ENCODE measurements at regions not wholly inside any gene's neighbourhood (a gene's known extent, or its start where the extent isn't known, plus 50 kb on each side); places are given as distances from the start of the nearest gene placed in this dataset.
"Not testable (repeated sequence)": the region's sequence is repeated elsewhere in the genome, so short reads cannot be mapped to it uniquely, and the experiment has no call there.

DNA sequence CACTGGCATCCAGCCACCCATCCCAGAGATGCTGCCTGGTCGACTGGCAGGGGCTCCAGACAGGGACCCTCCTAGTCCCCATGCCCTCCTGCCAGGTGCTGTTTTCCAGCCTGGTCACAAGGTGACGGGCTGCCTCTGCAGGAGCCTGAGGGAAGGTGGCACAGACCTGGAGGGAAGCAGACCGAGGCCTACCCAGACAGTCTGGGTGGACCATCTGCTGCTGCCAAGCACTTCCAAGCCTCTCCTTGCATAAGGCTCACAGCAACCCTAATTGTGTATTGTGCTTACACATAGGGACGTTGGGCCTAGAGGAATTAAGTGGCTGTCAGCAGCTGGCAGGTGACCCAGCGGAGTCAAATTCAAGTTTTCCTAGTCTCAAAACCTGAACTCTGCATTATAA lies 90.1 kb upstream of the KCNJ18 start:
- 83% methylated on average over 1 of the region's 5 CpGs for WGBS
- TF ChIP-seq EP300 (IDR thresholded peaks at IDR 0.05) (no peak), POLR2AphosphoS5 (IDR thresholded peaks at IDR 0.05) (no peak), POLR2A (IDR thresholded peaks at IDR 0.05) (no peak)
- TF ChIP-seq, protein P1, sequence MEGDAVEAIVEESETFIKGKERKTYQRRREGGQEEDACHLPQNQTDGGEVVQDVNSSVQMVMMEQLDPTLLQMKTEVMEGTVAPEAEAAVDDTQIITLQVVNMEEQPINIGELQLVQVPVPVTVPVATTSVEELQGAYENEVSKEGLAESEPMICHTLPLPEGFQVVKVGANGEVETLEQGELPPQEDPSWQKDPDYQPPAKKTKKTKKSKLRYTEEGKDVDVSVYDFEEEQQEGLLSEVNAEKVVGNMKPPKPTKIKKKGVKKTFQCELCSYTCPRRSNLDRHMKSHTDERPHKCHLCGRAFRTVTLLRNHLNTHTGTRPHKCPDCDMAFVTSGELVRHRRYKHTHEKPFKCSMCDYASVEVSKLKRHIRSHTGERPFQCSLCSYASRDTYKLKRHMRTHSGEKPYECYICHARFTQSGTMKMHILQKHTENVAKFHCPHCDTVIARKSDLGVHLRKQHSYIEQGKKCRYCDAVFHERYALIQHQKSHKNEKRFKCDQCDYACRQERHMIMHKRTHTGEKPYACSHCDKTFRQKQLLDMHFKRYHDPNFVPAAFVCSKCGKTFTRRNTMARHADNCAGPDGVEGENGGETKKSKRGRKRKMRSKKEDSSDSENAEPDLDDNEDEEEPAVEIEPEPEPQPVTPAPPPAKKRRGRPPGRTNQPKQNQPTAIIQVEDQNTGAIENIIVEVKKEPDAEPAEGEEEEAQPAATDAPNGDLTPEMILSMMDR (IDR thresholded peaks at IDR 0.05) = no peak

DNA sequence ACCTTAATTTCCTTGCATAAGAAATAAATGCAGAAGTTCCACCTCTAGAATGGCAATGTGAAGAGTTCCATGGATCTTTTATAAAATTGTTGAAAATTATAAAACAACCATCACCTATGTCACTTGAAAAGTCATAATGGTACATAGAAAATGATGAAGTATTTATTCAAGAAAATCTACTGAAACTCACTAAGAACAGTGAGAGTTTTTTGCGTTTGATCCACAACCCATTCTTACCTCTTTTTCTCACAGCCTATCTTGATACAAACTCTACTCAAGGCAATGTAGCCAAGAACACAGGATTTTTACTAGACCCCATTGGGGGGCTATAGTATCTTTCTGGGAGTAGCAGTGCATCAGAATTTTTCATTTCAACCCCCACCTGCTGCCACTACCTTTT lies 89.0 kb upstream of the KCNJ18 start:
- WGBS = 80% methylated on average over 1 of the region's 1 CpG
- not testable (repeated sequence) for DNase-seq (ENCODE audit: low spot score in 2 of 2); H3K27ac ChIP-seq; H3K9me3 ChIP-seq; H3K4me3 ChIP-seq; H3K4me1 ChIP-seq; H3K36me3 ChIP-seq; H3K27me3 ChIP-seq

More for the DNA sequence above, 90.1 kb upstream of the KCNJ18 start:
- Histone ChIP-seq H3K4me1 (no peaks in the 10 kb centered on the region), H3K9me3 (no peaks in the 10 kb centered on the region), H3K4me3 (no peak overlapping the region), H3K27me3 (peaks cover 5% of the 10 kb centered on the region), H3K36me3 (no peaks in the 10 kb centered on the region), H3K27ac (no peak overlapping the region)
- DNase-seq (ENCODE audit: low spot score in 2 of 2) = no peak

DNA sequence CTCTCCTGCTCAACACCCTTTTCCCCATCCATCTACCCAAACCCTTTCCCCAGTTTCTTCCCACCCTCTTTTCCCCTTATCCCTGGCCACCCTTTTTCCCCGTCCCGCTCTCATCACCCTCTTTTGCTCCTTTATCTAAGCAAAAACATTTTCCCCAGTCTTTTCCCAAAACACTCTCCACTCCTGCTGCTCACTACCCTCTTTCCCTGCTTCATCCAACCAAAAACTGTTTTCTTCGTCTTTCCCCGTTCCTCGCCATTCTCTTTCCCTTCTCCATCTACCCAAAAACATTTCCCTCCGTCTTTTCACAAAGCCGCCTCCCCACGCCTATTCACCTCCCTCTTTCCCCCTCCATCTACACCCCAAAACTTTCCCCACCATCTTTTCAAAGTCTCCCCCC lies 80.9 kb upstream of the KCNJ18 start:
- not testable (repeated sequence) for H3K4me3 ChIP-seq; H3K9me3 ChIP-seq; DNase-seq (ENCODE audit: low spot score in 2 of 2); H3K36me3 ChIP-seq; H3K27me3 ChIP-seq; H3K27ac ChIP-seq; H3K4me1 ChIP-seq
- 90% methylated on average over 8 of the region's 8 CpGs for WGBS

DNA sequence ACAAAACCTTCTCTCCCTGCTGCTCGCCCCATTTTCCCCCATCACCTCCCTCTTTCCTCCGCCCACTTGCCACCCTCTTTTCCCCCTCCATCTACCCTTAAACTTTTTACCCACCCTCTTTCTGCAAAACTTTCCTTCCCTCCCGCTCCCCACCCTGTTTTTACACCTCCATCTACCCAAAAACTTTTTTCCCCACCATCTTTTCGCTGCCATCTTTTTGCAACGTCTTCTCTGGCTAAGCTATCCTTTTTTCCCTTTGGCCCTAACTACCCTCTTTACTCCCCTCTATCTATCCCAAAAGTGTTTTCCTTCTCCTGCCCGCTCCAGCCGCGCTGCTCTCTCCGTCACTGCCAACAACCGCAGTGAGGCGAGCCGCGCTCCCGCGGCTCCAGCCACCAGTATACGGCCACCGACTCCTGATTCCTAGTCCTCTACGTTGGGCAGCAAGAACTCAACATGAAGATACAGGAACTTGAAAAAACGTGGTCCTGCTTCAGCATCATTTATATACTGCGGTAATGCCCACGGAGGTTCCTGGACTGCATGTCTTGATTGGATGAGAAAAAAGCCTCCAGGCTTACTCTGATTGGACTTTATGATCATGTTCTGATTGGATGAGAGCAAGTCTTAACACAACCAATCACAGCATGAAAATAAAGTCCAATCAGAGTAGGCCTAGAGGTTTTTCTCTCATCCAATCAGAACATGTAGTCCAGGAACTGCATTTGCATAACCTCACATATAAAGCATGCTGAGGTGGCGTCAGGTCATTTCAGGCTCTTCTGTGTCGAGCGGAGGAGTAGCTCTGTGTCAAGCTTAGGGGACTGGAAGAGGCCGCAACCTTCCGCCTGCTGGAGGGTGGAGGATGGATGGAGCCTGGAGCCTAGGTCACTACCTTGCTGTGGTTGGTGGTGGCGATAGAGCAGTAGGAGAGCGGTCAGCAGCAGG lies 79.9 kb upstream of the KCNJ18 start:
- DNase-seq (ENCODE audit: low spot score in 2 of 2); H3K4me1 ChIP-seq; H3K9me3 ChIP-seq; H3K27me3 ChIP-seq; H3K36me3 ChIP-seq; H3K27ac ChIP-seq; H3K4me3 ChIP-seq: not testable (repeated sequence)
- WGBS = 85% methylated on average over 26 of the region's 28 CpGs

DNA sequence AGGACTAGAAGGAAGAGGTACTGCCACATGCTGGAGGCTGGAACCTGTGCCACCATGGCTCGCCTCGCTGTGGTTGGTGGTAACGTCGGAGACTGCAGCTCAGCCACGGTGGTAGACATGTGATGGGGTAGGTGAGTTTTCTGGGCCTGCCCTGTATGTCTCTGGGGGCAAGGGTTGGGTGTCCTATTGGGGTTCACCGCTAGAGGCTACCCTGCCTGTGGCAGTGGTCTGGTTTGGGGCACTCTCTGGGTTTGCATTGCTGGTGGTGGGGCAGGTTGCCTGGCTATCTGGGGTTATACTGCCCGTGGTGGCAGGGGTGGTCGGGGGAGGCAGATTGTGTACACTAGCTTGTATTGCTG lies 79.3 kb upstream of the KCNJ18 start:
- no peaks in the 10 kb centered on the region for H3K4me1 ChIP-seq
- H3K4me3 ChIP-seq = no peak overlapping the region
- H3K27me3 ChIP-seq = peaks cover 4% of the 10 kb centered on the region
- DNase-seq (ENCODE audit: low spot score in 2 of 2) = no peak
- no peaks in the 10 kb centered on the region for H3K36me3 ChIP-seq
- no peak for TF ChIP-seq POLR2AphosphoS5 (IDR thresholded peaks at IDR 0.05)
- TF ChIP-seq EP300 (IDR thresholded peaks at IDR 0.05) = no peak
- TF ChIP-seq POLR2A (IDR thresholded peaks at IDR 0.05) = no peak
- TF ChIP-seq, protein P1 (IDR thresholded peaks at IDR 0.05) = no peak
- no peak overlapping the region for H3K27ac ChIP-seq
- H3K9me3 ChIP-seq = no peaks in the 10 kb centered on the region
- whole genome bisulfite sequencing = 89% methylated on average over 7 of the region's 8 CpGs

DNA sequence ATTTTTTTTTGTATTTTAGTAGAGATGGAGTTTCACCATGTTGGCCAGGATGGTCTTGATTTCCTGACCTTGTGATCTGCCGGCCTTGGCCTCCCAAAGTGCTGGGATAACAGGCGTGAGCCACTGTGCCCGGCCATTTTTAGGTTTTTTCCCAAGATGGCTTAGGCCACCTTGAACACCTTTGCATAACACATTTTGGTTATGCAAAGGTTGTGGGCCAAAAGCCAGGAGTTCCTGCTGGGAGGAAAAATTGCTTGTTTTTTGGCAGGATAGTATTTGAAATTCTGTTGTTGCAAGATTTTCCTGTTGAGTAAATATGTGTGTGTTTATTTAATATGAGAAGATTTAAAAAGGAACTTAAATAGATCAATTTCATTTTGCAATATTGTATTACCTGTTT lies 65.3 kb upstream of the KCNJ18 start:
- not testable (repeated sequence) for H3K27ac ChIP-seq; DNase-seq (ENCODE audit: low spot score in 2 of 2); H3K9me3 ChIP-seq; H3K36me3 ChIP-seq; H3K4me3 ChIP-seq; H3K4me1 ChIP-seq; H3K27me3 ChIP-seq
- 88% methylated on average over 3 of the region's 3 CpGs for WGBS
